GM19351 (cell line): ENCODE measurements at regions not wholly inside any gene's neighbourhood (a gene's known extent, or its start where the extent isn't known, plus 50 kb on each side); places are given as distances from the start of the nearest gene placed in this dataset.
"Not testable (repeated sequence)": the region's sequence is repeated elsewhere in the genome, so short reads cannot be mapped to it uniquely, and the experiment has no call there.

Experiments used
- ATAC-seq: cut with Tn5 transposase; IDR thresholded peaks from one replicate; pipeline ENCODE4 v1.9.1; 2021; ENCODE audit warnings: mild to moderate bottlenecking, moderate library complexity; ENCODE audit not compliant: unreplicated experiment

- no peak for ATAC-seq
These were observed 233.4 kb upstream of the SYT10 start for GRCh38 chr12:33672836-33673577.

GRCh38 chr12:33676866-33677265, 237.2 kb upstream of the SYT10 start:
- no peak for ATAC-seq

- no peak for ATAC-seq
These were observed 238.8 kb upstream of the SYT10 start for GRCh38 chr12:33678221-33678964.

GRCh38 chr12:33690562-33690961, 250.9 kb upstream of the SYT10 start:
- ATAC-seq: no peak

DNA sequence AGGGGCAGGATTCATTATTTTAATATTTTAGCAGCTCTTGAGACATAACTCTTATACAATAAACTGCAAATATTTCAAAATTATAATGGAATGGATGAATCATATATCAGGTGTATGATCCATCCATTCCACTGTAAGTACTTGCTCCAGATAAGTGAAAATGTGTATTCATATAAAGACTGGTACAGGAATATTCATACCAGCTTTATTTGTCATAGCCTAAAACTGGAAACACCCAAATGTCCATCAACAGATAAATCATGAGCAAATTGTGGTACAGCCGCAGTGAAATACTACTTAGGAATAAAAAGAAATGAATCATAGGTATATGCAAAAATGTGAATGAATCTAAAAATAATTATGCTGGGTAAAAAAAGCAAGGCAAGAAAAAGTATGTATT, 263.6 kb upstream of the SYT10 start:
- no peak for ATAC-seq

DNA sequence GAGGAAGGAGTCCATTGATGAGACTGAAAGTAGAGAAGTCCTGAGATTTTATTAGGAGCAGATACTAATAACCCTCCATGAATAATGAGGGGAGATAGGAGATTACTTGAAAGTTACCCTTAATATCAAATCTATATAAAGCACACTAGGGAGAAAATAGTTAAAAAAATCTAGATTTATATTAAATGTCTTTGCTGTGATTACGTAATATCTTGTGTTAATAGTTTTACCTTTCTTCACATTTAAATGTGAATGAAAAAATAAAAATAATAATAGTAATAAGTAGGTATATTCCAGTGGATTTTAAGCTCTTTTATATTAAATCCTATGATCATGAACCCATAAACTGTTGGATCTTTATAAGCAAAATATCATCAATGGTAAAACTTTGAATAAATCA, 267.3 kb upstream of the SYT10 start:
- ATAC-seq: no peak

DNA sequence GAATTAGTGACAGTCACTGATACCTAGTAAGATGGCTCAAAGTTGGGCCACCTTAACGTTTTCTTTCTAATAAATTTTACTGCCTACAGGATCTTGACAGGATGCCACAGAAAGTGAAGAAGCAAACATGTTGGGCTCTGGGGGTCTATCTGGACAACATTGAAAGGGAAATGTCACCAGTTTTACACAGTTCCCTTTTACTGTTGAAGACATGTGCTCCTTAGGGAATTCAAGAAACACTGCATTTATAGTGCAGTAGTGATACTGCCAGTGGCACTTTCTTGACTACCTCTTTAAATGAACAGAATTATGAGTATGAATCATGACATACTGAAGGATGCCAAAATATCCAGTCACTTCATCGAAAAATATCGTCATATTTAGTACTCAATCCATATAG, 269.3 kb upstream of the SYT10 start:
- ATAC-seq: no peak

DNA sequence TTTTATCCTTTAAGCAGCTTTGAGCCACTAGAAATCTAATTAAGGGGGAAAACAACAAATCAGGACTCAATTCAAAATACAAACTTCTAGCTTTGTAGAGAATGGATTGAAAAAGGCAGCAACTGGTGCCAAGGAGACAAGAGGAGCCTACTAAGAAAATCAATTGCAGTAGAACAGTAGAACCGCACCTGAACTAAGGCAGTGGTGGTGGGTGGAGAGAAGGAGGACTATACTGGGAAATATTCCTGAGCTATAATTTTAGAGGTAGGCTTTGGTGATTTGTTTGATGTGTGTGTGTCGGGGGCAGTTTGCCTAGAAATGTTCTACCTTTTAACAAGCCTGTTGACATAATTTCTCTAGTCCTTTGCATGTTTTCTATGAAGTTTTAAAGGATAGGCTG, 270.9 kb upstream of the SYT10 start:
- no peak for ATAC-seq

- no peak for ATAC-seq
These were observed 279.0 kb upstream of the SYT10 start for GRCh38 chr12:33718631-33719030.

- ATAC-seq: no peak
These were observed 281.9 kb upstream of the SYT10 start for GRCh38 chr12:33721561-33721960.

- no peak for ATAC-seq
These were observed 285.2 kb upstream of the SYT10 start for GRCh38 chr12:33724867-33725266.

DNA sequence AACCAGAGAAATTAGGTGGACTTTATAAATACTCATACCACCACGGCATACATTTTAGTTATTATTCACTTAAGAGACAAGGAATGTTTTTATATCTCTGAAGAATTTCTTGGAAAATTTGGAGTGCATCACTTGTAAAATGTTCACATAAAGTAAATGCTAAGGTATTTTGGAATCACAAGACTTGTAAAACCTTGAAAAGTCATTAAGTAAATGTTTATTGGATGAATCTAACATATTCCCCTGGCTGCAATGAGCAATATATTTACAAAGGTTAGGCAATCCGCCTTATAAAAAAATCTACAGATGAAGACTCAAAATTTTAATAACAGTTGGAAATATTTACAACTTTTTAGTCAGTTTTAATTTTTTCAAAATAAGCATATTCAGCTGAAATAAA, 287.4 kb upstream of the ALG10 start:
- no peak for ATAC-seq

DNA sequence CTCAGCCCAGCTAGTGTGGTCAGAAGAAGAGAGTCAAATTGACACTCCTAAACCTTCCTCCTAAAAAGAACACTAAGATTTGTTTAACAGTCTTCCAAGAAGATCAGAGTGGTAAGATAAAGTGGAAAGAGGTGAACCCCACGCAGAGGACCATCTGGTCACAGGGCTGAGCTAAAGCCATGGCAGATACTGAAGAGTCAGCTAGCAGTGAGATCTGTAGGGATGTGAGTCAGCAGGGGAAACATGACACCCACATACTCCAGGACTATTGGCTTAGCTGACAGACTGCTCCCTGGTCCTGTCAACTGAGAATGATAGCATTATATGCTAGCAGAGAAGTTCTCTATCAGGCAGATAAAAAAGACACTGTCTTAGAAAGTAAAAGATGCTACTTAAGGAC, 269.4 kb upstream of the ALG10 start:
- no peak for ATAC-seq

- no peak for ATAC-seq
These were observed 264.6 kb upstream of the ALG10 start for GRCh38 chr12:33757701-33758100.

DNA sequence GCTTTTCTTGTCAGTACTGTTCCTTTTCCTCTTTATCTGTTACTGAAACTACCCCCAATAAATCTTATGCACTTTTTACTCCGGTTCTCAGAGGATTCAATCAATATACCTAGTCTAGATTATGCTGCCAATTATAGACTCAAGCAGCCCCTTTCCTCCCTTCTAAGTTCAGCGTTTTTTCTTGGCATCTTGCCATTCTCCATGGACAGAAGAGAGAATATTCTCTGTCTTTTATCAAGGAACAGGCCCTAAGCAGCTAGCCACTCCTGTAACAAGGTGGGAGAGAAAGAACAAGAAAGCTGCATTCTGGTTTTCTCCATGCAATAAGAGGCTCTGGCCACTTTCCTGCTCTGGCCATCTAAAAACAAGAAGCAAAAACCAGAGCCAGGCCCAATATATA, 263.0 kb upstream of the ALG10 start:
- ATAC-seq: no peak

GRCh38 chr12:33763331-33763730, 259.0 kb upstream of the ALG10 start:
- ATAC-seq: no peak

DNA sequence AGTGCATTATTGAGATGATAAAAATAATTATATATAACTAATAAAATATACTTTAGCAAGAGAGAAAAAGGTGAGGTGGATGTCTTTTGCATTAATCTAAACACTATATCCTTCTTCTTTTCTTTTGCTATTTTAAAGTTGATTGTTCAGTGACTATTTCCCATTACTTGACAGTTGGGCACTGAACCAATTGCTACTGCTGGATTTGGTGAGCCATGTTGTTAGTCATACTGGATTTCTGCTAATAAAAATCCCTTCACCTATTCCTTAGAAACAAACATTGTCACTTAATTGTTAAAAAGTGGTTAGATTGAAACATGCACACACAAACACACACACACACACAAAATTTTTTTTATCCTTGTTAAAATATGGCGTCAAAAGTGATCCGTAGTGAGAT, 251.6 kb upstream of the ALG10 start:
- no peak for ATAC-seq

- no peak for ATAC-seq
These were observed 250.4 kb upstream of the ALG10 start for GRCh38 chr12:33771889-33772288.

- ATAC-seq: not testable (repeated sequence)
These were observed 249.2 kb upstream of the ALG10 start for GRCh38 chr12:33773091-33773490.

- ATAC-seq: no peak
These were observed 235.8 kb upstream of the ALG10 start for GRCh38 chr12:33786532-33786931.

DNA sequence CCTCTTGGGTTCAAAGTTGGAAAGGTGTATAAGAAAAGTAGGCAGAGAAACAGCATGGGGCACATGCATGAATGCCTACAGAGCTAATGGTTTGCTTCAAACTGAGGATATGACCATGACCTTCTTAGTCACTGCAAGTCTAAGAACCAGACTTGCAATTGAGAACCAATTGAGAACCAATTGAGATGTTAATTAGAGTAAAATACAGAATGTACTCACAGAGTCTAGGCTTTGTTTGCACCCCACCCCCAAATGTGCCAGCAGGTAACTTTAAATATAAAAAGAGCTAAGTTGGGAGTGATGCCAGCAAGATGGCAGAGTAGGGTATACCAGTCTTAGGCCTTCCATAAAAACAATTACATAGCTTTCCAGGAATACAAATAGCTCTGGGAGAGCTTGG, 227.3 kb upstream of the ALG10 start:
- no peak for ATAC-seq

- no peak for ATAC-seq
These were observed 226.8 kb upstream of the ALG10 start for GRCh38 chr12:33795536-33795935.

DNA sequence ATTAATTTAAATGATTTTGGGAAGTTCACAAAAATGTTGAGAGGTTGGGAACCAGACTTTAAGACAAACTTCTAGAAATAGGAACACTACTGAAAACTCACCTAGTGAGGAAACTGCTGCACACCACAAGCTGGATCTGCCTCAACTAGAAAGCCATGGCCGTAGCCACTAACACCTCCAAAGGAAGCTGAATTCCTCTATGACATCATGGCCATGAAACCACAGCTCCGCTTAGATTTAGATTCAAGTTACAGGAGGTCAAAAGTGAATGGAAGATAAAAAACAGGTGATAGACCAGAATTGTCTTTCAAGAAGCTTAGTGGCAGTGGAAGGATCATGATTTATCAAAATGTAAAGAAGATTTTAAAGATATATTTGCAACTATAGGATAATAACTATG, 208.8 kb upstream of the ALG10 start:
- ATAC-seq: no peak
